Ovary (tissue), 3 donors: ENCODE measurements at regions not wholly inside any gene's neighbourhood (a gene's known extent, or its start where the extent isn't known, plus 50 kb on each side); places are given as distances from the start of the nearest gene placed in this dataset.

Experiments used
- EP300 ChIP-seq: sonication (generic); formaldehyde crosslinking; IDR thresholded peaks from one replicate; pipeline ENCODE4 v1.6.1; 2017; ENCODE audit warnings: antibody characterized with exemption
- POLR2A ChIP-seq: fragments of 450-650 bp; IDR thresholded peaks from one replicate; pipeline ENCODE4 v1.6.1; 2017; ENCODE audit warnings: antibody characterized with exemption, mild to moderate bottlenecking, moderate library complexity
- TF ChIP-seq, protein P1 (sequence below), 3 donors: fragments of 450-650 bp in 2 of 3; fragments of 200-600 bp in 1 of 3; IDR thresholded peaks; one replicate each; pipeline versions ENCODE4 v1.5.1 to v1.8.0; 2016 to 2022; ENCODE audit warnings: antibody characterized with exemption in 3 of 3, mild to moderate bottlenecking in 1 of 3
- donor health status: DM: no; HTN: no; CAD: no.

DNA sequence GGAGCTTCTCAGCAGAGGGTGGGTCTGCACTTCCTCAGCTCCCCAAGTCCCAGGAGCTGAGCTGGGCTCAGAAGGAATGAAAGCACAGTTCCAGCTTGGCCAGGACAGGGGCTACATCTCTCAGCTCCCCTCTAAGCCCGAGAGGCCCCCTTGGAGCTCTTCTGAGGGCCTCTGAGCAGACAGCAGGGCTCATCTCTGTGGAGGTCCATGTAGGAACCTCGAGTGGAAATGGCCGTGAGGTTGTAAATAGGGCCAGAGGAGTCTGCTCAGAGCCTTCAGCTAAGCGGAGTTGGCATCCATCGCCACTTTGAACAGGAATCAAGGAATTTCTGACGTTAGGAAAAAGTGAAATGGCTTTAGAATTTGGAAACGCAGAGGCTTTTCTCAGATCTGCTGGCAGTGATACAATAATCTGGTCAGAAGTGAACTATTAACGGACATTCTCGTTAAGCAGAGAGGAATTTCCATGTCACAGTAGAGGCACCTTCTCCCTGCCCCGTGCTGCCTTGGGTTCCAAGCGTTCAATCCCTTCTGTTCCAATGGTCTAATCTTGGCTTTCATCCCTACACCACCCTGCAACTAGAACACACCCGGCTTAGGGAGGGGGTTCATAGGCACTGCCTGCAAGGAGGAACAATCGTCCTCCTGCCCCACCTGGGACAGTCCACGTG lies 213.9 kb downstream of the NDUFA10 start:
- TF ChIP-seq POLR2A (no peak), EP300 (no peak)
- TF ChIP-seq, protein P1, sequence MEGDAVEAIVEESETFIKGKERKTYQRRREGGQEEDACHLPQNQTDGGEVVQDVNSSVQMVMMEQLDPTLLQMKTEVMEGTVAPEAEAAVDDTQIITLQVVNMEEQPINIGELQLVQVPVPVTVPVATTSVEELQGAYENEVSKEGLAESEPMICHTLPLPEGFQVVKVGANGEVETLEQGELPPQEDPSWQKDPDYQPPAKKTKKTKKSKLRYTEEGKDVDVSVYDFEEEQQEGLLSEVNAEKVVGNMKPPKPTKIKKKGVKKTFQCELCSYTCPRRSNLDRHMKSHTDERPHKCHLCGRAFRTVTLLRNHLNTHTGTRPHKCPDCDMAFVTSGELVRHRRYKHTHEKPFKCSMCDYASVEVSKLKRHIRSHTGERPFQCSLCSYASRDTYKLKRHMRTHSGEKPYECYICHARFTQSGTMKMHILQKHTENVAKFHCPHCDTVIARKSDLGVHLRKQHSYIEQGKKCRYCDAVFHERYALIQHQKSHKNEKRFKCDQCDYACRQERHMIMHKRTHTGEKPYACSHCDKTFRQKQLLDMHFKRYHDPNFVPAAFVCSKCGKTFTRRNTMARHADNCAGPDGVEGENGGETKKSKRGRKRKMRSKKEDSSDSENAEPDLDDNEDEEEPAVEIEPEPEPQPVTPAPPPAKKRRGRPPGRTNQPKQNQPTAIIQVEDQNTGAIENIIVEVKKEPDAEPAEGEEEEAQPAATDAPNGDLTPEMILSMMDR (IDR thresholded peaks at IDR 0.05): no peak
